IPS-15b (cell line): ENCODE measurements at regions not wholly inside any gene's neighbourhood (a gene's known extent, or its start where the extent isn't known, plus 50 kb on each side); places are given as distances from the start of the nearest gene placed in this dataset.
"Not testable (repeated sequence)": the region's sequence is repeated elsewhere in the genome, so short reads cannot be mapped to it uniquely, and the experiment has no call there.

Experiments
- H3K27me3 ChIP-seq: one replicate; pipeline ENCODE4 v1.6.1; 2013; ENCODE audit warnings: low read length; ENCODE audit not compliant: control insufficient read depth, insufficient read depth
- H3K36me3 ChIP-seq: one replicate; pipeline ENCODE4 v1.6.1; 2013; ENCODE audit warnings: low read length; ENCODE audit not compliant: control insufficient read depth, insufficient read depth
- H3K4me1 ChIP-seq: one replicate; pipeline ENCODE4 v1.6.1; 2013; ENCODE audit warnings: mild to moderate bottlenecking, low read length; ENCODE audit not compliant: control insufficient read depth, insufficient read depth
- H3K4me3 ChIP-seq: one replicate; pipeline ENCODE4 v1.5.1; 2013; ENCODE audit warnings: low read depth, low read length
- H3K9ac ChIP-seq: one replicate; pipeline ENCODE4 v1.6.1; 2013; ENCODE audit warnings: low read depth, mild to moderate bottlenecking, low read length
- H3K9me3 ChIP-seq: one replicate; pipeline ENCODE4 v1.6.1; 2013; ENCODE audit warnings: mild to moderate bottlenecking, low read length; ENCODE audit not compliant: control insufficient read depth, insufficient read depth

- Histone ChIP-seq H3K9ac (no peak overlapping the region), H3K36me3 (no peaks in the 10 kb centered on the region), H3K4me3 (no peak overlapping the region), H3K4me1 (peaks cover 12% of the 10 kb centered on the region), H3K9me3 (no peaks in the 10 kb centered on the region), H3K27me3 (no peaks in the 10 kb centered on the region)
Measured at GRCh38 chr20:56730996-56731395, 101.9 kb downstream of the TFAP2C start.

- Histone ChIP-seq H3K4me3 (no peak overlapping the region), H3K27me3 (no peaks in the 10 kb centered on the region)
Measured at GRCh38 chr20:56731476-56731875, 102.4 kb downstream of the TFAP2C start.

DNA sequence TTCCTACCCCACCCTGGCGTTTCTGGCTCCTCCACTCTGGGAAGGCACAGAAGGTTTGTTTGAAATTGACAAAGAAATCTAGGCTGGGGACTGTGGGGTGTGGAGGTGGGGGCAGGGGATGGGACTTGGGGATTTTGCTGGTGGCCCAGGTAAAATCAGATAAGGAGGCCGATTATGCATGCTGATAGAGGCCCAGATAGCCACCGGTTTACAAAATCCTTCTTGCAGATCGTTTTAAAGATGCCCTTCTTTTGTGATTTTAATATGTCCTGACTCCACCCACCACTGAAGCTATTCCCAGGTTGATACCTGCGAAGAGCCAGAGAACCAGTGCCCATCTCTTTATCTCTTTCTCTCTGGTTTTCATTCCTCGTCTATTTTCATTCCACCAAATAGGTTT lies 104.9 kb downstream of the TFAP2C start:
- no peaks in the 10 kb centered on the region for H3K36me3 ChIP-seq
- H3K4me3 ChIP-seq: no peak overlapping the region
- H3K9me3 ChIP-seq: no peaks in the 10 kb centered on the region
- no peaks in the 10 kb centered on the region for H3K27me3 ChIP-seq
- H3K9ac ChIP-seq: no peak overlapping the region
- peaks cover 19% of the 10 kb centered on the region for H3K4me1 ChIP-seq

More at GRCh38 chr20:56731476-56731875, 102.4 kb downstream of the TFAP2C start:
- Histone ChIP-seq H3K9me3 (no peaks in the 10 kb centered on the region), H3K9ac (no peak overlapping the region), H3K4me1 (peaks cover 12% of the 10 kb centered on the region), H3K36me3 (no peaks in the 10 kb centered on the region)

DNA sequence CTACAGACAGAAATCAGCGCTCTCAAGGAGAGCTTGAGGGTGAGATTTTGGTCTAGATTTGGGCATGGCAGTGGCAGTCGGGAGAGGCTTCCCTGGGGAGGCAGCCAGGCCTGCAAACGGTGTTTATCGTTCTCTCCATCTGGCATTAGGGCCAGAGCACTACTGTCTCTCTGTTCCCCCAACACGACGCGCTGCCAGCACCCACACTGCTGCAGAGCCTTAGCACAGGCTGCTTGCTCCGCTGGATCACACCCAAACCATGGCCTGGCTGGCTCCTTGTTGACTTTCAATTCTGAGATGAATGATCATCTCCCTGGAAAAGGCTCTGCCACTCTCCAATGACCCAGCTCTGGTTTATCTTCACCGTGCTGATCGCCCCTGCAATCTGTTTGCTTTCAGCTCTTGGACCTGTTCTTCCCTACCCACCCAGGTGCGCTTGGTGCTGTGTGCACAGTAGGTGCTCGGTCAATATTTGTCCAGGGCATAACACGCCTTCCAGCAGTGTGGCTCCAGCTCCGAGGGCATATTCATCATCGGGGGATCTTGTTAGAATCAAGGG lies 106.1 kb downstream of the TFAP2C start:
- H3K36me3 ChIP-seq: no peaks in the 10 kb centered on the region
- peak overlapping the region; percentile 9 for H3K4me3 ChIP-seq
- no peaks in the 10 kb centered on the region for H3K9me3 ChIP-seq
- no peaks in the 10 kb centered on the region for H3K27me3 ChIP-seq
- H3K4me1 ChIP-seq: peaks cover 19% of the 10 kb centered on the region
- peak overlapping the region; percentile 16 for H3K9ac ChIP-seq

DNA sequence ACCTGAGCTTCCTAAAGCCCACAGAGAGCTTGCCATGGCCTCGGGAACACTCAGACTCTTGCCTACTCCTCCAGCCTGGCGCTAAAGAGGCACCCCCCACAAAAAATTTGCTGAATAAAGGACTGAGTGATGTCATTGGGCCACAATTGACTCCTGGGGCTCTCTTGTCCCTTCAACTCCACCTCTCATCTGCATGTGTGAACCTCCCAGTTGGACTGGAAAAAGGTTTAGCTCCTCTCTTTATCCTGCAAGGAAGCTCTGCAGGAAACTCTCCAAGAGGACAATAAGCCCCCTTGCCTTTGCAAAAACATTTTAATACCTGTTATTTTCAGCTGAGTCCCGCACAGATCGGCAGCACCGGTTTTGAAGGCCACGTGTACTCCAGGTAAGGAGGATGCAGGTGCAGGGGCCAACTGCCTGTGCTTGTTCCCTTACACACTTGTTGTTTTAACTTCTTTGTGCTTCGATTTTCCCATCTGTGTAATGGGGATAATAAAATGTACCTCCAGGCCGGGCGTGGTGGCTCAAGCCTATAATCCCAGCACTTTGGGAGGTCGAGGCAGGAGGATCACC lies 107.3 kb downstream of the TFAP2C start:
- H3K4me1 ChIP-seq: peaks cover 19% of the 10 kb centered on the region
- peak overlapping the region; percentile 32 for H3K9ac ChIP-seq
- H3K27me3 ChIP-seq: no peaks in the 10 kb centered on the region
- H3K36me3 ChIP-seq: no peaks in the 10 kb centered on the region
- H3K9me3 ChIP-seq: no peaks in the 10 kb centered on the region
- peak overlapping the region; percentile 27 for H3K4me3 ChIP-seq

- not testable (repeated sequence) for H3K9me3 ChIP-seq, H3K36me3 ChIP-seq, H3K4me1 ChIP-seq, H3K27me3 ChIP-seq, H3K9ac ChIP-seq, H3K4me3 ChIP-seq
Measured at GRCh38 chr20:56744325-56744821, 115.3 kb downstream of the TFAP2C start.

DNA sequence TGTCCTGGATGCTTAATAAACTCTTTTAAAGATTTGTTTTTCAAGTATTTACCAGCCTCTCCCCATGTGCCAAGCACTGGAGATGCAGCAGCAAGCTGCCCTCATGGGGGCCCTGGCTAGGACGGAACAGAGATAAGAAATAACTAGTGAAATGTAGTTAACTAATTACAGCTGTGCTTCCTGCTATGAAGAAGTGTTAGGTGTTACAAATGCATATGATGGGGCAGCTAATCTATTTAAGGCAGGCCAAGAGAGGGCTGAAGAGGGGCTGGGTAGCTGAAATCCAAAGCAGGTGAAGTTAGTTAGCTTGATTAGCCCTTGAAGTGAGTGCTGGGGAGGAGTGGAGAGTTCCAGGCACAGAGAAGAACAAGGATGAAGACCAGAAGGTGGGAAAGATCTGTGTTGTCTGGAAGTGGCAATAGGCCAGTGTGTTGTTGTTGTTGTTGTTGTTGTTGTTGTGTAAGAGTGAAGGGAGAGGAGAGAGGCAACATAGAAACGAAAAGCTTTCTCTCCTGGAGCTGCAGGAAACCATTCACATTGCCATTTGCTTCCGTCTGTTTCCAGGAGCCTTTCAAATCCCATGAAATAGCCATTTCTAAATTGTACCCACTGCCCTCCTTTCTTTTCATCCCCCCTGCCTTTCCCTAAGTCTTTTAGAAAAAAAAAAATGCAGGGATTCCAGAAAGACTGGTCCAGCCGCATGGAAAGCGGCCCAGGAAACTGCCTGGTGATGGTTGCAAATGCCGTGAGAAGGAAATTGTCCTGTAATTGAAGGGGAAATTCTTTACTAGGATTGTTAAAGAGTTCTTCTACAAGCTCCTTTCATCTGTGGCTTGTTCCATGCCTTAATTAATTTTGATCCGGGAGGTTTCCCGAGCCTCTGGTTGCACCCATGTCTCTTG lies 119.6 kb downstream of the TFAP2C start:
- no peaks in the 10 kb centered on the region for H3K36me3 ChIP-seq
- peaks cover 10% of the 10 kb centered on the region for H3K27me3 ChIP-seq
- H3K9me3 ChIP-seq: no peaks in the 10 kb centered on the region
- no peak overlapping the region for H3K9ac ChIP-seq
- H3K4me1 ChIP-seq: peaks cover 6% of the 10 kb centered on the region
- no peak overlapping the region for H3K4me3 ChIP-seq

- Histone ChIP-seq H3K4me3 (peak overlapping the region; percentile 22), H3K9me3 (no peaks in the 10 kb centered on the region), H3K36me3 (no peaks in the 10 kb centered on the region), H3K9ac (no peak overlapping the region), H3K4me1 (peaks cover 6% of the 10 kb centered on the region), H3K27me3 (peaks cover 14% of the 10 kb centered on the region)
Measured at GRCh38 chr20:56750430-56750829, 121.3 kb downstream of the TFAP2C start.

GRCh38 chr20:56752274-56752673 lies 123.2 kb downstream of the TFAP2C start:
- Histone ChIP-seq H3K4me1 (peaks cover 6% of the 10 kb centered on the region), H3K9me3 (no peaks in the 10 kb centered on the region), H3K4me3 (no peak overlapping the region), H3K36me3 (no peaks in the 10 kb centered on the region), H3K27me3 (peaks cover 14% of the 10 kb centered on the region), H3K9ac (no peak overlapping the region)

DNA sequence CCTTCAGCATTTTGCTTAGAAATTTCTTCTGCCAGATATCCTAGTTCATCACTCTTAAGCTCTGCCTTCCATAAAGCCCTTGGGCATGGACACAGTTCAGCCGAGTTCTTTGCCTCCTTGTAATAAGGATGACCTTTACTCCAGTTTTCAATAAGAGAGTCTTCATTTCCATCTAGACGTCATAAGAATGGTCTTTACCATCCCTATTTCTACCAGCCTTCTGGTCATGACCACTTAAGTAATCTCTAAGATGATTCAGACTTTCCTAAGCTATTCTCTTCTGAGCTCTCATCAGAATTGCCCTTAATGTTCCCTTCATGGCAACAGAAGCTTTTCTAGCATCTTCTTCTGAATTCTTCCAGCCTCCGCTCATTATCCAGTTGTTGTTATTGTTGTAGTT lies 126.1 kb downstream of the TFAP2C start:
- no peak overlapping the region for H3K4me3 ChIP-seq

GRCh38 chr20:56756658-56757057 lies 127.6 kb downstream of the TFAP2C start:
- H3K27me3 ChIP-seq, H3K9ac ChIP-seq, H3K4me3 ChIP-seq, H3K36me3 ChIP-seq, H3K4me1 ChIP-seq, H3K9me3 ChIP-seq: not testable (repeated sequence)

More for the DNA sequence above, 126.1 kb downstream of the TFAP2C start:
- Histone ChIP-seq H3K9me3 (no peaks in the 10 kb centered on the region), H3K36me3 (no peaks in the 10 kb centered on the region), H3K27me3 (peaks cover 10% of the 10 kb centered on the region), H3K4me1 (peaks cover 3% of the 10 kb centered on the region), H3K9ac (no peak overlapping the region)

GRCh38 chr20:56758706-56759105 lies 129.6 kb downstream of the TFAP2C start:
- Histone ChIP-seq H3K9ac (no peak overlapping the region), H3K36me3 (no peaks in the 10 kb centered on the region), H3K4me3 (no peak overlapping the region), H3K9me3 (no peaks in the 10 kb centered on the region), H3K27me3 (peaks cover 4% of the 10 kb centered on the region), H3K4me1 (no peaks in the 10 kb centered on the region)
